Spinal cord (tissue), 9 donors: ENCODE measurements at regions not wholly inside any gene's neighbourhood (a gene's known extent, or its start where the extent isn't known, plus 50 kb on each side); places are given as distances from the start of the nearest gene placed in this dataset.
"Not testable (repeated sequence)": the region's sequence is repeated elsewhere in the genome, so short reads cannot be mapped to it uniquely, and the experiment has no call there.

Experiments
- DNase-seq, 6 donors: peaks; one replicate each; pipeline versions ENCODE4 v3.0.0 to v3.0.0-alpha.2; 2013 to 2015; ENCODE audit warnings: low spot score in 6 of 6, low read depth in 4 of 6
- H3K27ac ChIP-seq: one replicate; pipeline ENCODE4 v1.5.1; 2013; ENCODE audit warnings: low read depth, low read length, control low read depth
- H3K27me3 ChIP-seq: one replicate; pipeline ENCODE4 v1.6.1; 2013; ENCODE audit warnings: low read length; ENCODE audit not compliant: control insufficient read depth, insufficient read depth
- H3K36me3 ChIP-seq: one replicate; pipeline ENCODE4 v1.6.1; 2013; ENCODE audit warnings: low read length; ENCODE audit not compliant: control insufficient read depth, insufficient read depth
- H3K4me1 ChIP-seq: one replicate; pipeline ENCODE4 v1.6.1; 2013; ENCODE audit warnings: low read length; ENCODE audit not compliant: control insufficient read depth, insufficient read depth
- H3K4me3 ChIP-seq: one replicate; pipeline ENCODE4 v1.5.1; 2013; ENCODE audit warnings: low read depth, low read length, control low read depth
- H3K9me3 ChIP-seq: one replicate; pipeline ENCODE4 v1.6.1; 2013; ENCODE audit warnings: low read length; ENCODE audit not compliant: control insufficient read depth, insufficient read depth
- WGBS: methylation state at CpG from one replicate; pipeline ENCODE4 v1.1.5; 2013; ENCODE audit warnings: missing lambda C conversion rate; ENCODE audit not compliant: insufficient coverage; 5-methylcytosine and 5-hydroxymethylcytosine counted together
- donor health status: healthy.

DNA sequence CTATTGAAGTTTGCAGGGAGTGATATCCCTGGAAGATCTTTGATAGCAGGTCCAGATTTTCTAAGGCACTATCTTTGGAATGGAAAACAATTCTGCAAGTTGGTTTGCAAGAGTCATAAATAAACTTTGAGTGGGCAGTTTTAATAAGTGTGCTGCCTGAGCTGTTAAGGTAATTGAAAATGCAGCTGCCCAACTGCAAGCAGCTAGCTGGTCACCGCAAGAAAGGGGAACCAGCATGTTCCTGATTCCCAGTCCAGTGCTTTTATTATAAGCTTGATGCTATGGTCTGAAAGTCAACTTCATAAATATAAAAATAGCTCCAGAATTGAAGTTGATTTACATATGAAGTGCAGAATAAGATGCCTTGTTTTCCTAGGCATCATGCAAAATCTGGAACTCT is 308.4 kb downstream of the ZNF248 start:
- no CpG with 5 or more reads among the region's 1 CpG for WGBS
- Histone ChIP-seq H3K27ac (no peak overlapping the region), H3K9me3 (peaks cover 7% of the 10 kb centered on the region), H3K27me3 (no peaks in the 10 kb centered on the region), H3K36me3 (no peaks in the 10 kb centered on the region), H3K4me3 (no peak overlapping the region), H3K4me1 (no peaks in the 10 kb centered on the region)
- DNase-seq: no peak

- no peaks in the 10 kb centered on the region for H3K4me1 ChIP-seq
- no peaks in the 10 kb centered on the region for H3K36me3 ChIP-seq
- H3K4me3 ChIP-seq: no peak overlapping the region
- H3K9me3 ChIP-seq: peaks cover 9% of the 10 kb centered on the region
- 33% methylated on average over 3 of the region's 3 CpGs for WGBS
- no peak for DNase-seq
- H3K27me3 ChIP-seq: no peaks in the 10 kb centered on the region
- no peak overlapping the region for H3K27ac ChIP-seq
These were observed 321.8 kb downstream of the ZNF248 start for GRCh38 chr10:37535459-37536246.

DNA sequence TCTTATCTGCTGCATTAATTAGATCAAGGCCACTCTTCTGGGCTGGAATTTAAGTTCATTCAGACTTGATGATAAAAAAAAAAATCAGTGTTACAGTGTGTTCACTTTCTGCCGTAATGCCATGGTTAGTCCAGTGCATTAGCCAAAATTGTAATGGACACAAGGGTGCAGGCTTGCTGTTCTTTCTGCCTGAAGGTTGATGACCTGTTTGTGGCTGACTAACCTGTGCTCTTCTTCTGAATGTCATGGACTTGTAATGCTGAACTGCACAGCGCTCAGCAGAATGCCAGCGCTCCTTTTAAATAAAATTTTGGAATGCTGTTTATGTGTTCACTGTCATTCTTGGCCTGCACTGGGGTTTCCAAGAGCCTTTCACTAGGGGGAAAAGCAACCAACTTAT is 323.2 kb downstream of the ZNF248 start:
- Histone ChIP-seq H3K27me3 (no peaks in the 10 kb centered on the region), H3K4me1 (no peaks in the 10 kb centered on the region), H3K9me3 (peaks cover 9% of the 10 kb centered on the region), H3K27ac (no peak overlapping the region), H3K36me3 (no peaks in the 10 kb centered on the region), H3K4me3 (no peak overlapping the region)
- WGBS: 72% methylated on average over 3 of the region's 3 CpGs
- no peak for DNase-seq

DNA sequence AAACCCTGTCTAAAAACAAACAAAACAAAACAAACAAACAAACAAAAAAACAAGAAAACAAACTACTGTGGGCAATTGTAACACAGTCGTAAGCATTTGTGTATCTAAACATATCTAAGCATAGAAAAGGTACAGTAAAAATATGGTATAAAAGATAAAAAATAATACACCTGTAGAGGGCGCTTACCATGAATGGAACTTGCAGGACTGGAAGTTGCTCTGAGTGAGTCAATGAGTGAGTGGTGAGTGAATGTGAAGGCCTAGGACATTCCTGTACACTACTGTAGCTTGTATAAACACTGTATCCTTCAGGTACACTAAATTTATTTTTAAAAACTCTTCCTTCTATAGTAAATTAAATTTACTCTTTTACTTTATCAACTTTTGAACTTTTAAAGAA is 332.0 kb downstream of the ZNF248 start:
- WGBS: no CpG with 5 or more reads among the region's 2 CpGs
- not testable (repeated sequence) for H3K27me3 ChIP-seq, DNase-seq, H3K9me3 ChIP-seq, H3K4me3 ChIP-seq, H3K36me3 ChIP-seq, H3K4me1 ChIP-seq, H3K27ac ChIP-seq

- Histone ChIP-seq H3K27ac (no peak overlapping the region), H3K4me1 (no peaks in the 10 kb centered on the region), H3K4me3 (no peak overlapping the region), H3K36me3 (no peaks in the 10 kb centered on the region), H3K27me3 (no peaks in the 10 kb centered on the region), H3K9me3 (peaks cover 4% of the 10 kb centered on the region)
- no peak for DNase-seq
- WGBS: no CpG with 5 or more reads among the region's 2 CpGs
These were observed 336.9 kb downstream of the ZNF248 start for GRCh38 chr10:37520488-37520887.

- H3K36me3 ChIP-seq, DNase-seq, H3K4me3 ChIP-seq, H3K9me3 ChIP-seq, H3K4me1 ChIP-seq, H3K27me3 ChIP-seq, H3K27ac ChIP-seq: not testable (repeated sequence)
- WGBS: 82% methylated on average over 3 of the region's 3 CpGs
These were observed 346.9 kb downstream of the ZNF248 start for GRCh38 chr10:37510520-37510919.

GRCh38 chr10:37496061-37496460 is 361.3 kb downstream of the ZNF248 start:
- no peak for DNase-seq
- Histone ChIP-seq H3K27ac (no peak overlapping the region), H3K9me3 (no peaks in the 10 kb centered on the region), H3K36me3 (no peaks in the 10 kb centered on the region), H3K4me3 (no peak overlapping the region), H3K27me3 (no peaks in the 10 kb centered on the region), H3K4me1 (no peaks in the 10 kb centered on the region)
- WGBS: 92% methylated on average over 1 of the region's 3 CpGs

DNA sequence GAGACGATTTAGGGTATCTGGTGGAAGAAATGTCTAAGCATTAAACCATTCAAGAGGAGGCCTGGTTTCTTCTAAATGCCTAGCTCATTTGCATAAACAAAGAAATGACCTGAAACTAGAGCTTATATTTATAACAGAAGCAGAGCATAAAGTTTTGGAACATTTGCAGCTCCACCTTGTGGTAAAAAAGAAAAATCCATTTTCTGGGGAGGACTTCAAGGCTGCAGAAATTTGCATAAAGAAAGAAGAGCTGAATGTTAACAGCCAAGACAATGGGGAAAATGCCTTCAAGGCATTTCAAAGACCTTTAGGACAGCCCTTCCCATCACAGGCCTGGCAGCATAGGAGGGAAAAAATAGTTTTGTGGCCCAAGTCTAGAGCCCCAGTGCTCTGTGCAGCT is 362.0 kb downstream of the ZNF248 start:
- Histone ChIP-seq H3K9me3 (no peaks in the 10 kb centered on the region), H3K4me1 (no peaks in the 10 kb centered on the region), H3K36me3 (no peaks in the 10 kb centered on the region), H3K27ac (no peak overlapping the region), H3K4me3 (no peak overlapping the region), H3K27me3 (no peaks in the 10 kb centered on the region)
- no peak for DNase-seq
- WGBS: no CpG with 5 or more reads among the region's 1 CpG

DNA sequence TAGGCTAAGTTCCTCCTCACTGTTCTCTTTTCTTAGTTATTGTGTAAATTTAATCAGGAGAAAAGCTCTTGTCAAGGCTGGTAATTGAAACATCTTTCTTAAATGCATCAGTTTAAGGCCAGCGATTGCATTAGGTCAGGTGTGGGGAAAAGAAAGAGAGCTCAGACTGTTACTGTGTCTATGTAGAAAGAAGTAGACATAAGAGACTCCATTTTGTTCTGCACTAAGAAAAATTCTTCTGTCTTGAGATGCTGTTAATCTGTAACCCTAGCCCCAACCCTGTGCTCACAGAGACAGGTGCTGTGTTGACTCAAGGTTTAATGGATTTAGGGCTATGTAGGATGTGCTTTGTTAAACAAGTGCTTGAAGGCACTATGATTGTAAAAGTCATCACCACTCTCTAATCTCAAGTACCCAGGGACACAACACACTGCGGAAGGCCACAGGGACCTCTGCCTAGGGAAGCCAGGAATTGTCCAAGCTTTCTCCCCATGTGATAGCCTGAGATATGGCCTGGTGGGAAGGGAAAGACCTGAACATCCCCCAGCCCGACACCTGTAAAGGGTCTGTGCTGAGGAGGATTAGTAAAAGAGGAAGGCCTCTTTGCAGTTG is 364.1 kb downstream of the ZNF248 start:
- H3K4me3 ChIP-seq, DNase-seq, H3K36me3 ChIP-seq, H3K27me3 ChIP-seq, H3K4me1 ChIP-seq, H3K9me3 ChIP-seq, H3K27ac ChIP-seq: not testable (repeated sequence)
- WGBS: no CpG with 5 or more reads among the region's 3 CpGs

- H3K9me3 ChIP-seq: peaks cover 2% of the 10 kb centered on the region
These were observed 364.9 kb downstream of the ANKRD30A start for GRCh38 chr10:37490266-37490665.

More at GRCh38 chr10:37490266-37490665, 364.9 kb downstream of the ANKRD30A start:
- H3K4me1 ChIP-seq: no peaks in the 10 kb centered on the region
- no peaks in the 10 kb centered on the region for H3K36me3 ChIP-seq
- H3K27me3 ChIP-seq: no peaks in the 10 kb centered on the region
- no peak for DNase-seq
- H3K27ac ChIP-seq: no peak overlapping the region
- 85% methylated on average over 3 of the region's 4 CpGs for WGBS
- H3K4me3 ChIP-seq: no peak overlapping the region
